ENCODE measurements at regions not wholly inside any gene's neighbourhood (a gene's known extent, or its start where the extent isn't known, plus 50 kb on each side); places are given as distances from the start of the nearest gene placed in this dataset.

DNA sequence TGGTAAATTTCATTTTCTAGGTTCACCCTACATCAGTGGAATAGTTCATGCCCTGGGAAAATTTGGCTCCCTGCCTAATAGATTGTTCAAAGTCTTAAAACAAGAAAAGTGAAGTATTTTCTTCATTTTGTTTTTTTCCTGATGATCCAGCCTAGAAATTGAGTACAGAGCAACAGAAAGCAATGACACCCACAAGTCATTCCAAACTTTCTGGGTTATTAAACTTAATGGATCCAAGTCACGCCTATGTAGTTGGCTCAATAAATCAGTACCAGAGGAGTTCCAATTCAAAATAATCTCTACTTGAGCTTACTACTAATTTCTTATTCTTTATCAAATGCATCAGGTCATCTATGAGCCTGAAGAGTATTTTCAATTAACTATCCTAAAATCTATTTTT, 937.6 kb upstream of the SLIT2 start:
- in situ Hi-C loops (cut with HindIII; ENCODE audit: extremely low pct_ligation_motif_present, low pct_unique_long_range_greater_than_20kb) (no loop called here), intact Hi-C loops (cut with micrococcal nuclease; ENCODE audit: unreplicated experiment) (no loop called here)
- Histone ChIP-seq H3K9ac (ENCODE audit: insufficient read depth, low read depth, low read length) (no peak overlapping the region), H3K4me3 (replicated peaks in 1 of 3; ENCODE audit: insufficient read depth in 1 of 3, low read depth in 2 of 3, low read length in 3 of 3) (no peak overlapping the region), H3K9me3 (ENCODE audit: low read length) (peaks cover 88% of the 10 kb centered on the region), H3K27me3 (ENCODE audit: control insufficient read depth in 1 of 2, insufficient read depth in 2 of 2, low read length in 2 of 2) (no peaks in the 10 kb centered on the region), H3K4me2 (ENCODE audit: low read depth, low read length) (no peak overlapping the region), H4K20me1 (ENCODE audit: insufficient read depth, low read length) (no peaks in the 10 kb centered on the region), H3K27ac (ENCODE audit: extremely low read length, insufficient read depth, low read length) (no peak overlapping the region), H2AFZ (ENCODE audit: low read length) (no peak overlapping the region), H3K36me3 (replicated peaks in 1 of 2; ENCODE audit: control insufficient read depth in 1 of 2, insufficient read depth in 2 of 2, low read length in 2 of 2) (no peaks in the 10 kb centered on the region), H3K4me1 (ENCODE audit: insufficient read depth, low read length) (no peaks in the 10 kb centered on the region), H3K79me2 (ENCODE audit: insufficient read depth, low read length) (no peaks in the 10 kb centered on the region)
- TF ChIP-seq ZNF784 (CRISPR knock-in tag; IDR thresholded peaks at IDR 0.05; ENCODE audit: borderline replicate concordance) (no peak), ZNF451 (CRISPR knock-in tag; IDR thresholded peaks at IDR 0.05) (no peak), ISX (CRISPR knock-in tag; conservative IDR thresholded peaks at IDR 0.05) (no peak), HHEX (CRISPR knock-in tag; IDR thresholded peaks at IDR 0.05) (no peak), KDM1A (CRISPR knock-in tag; IDR thresholded peaks at IDR 0.05) (no peak), ZFP37 (CRISPR knock-in tag; IDR thresholded peaks at IDR 0.05; ENCODE audit: borderline replicate concordance) (no peak), MAF1 (CRISPR knock-in tag; IDR thresholded peaks at IDR 0.05; ENCODE audit: borderline replicate concordance) (no peak), ZNF670 (CRISPR knock-in tag; IDR thresholded peaks at IDR 0.05; ENCODE audit: borderline replicate concordance) (no peak), ZNF441 (CRISPR knock-in tag; IDR thresholded peaks at IDR 0.05; ENCODE audit: borderline replicate concordance) (no peak), ZNF703 (CRISPR knock-in tag; IDR thresholded peaks at IDR 0.05; ENCODE audit: borderline replicate concordance) (no peak), NR2F2 (IDR thresholded peaks at IDR 0.05; ENCODE audit: borderline replicate concordance, low read depth) (no peak)
- DNase-seq (ENCODE audit: low spot score) (no peak), FAIRE-seq (no peak), ATAC-seq (no peak)
- no TSS peak for BruUV-seq (replicated peaks)
- CTCF ChIA-PET (ENCODE audit: low intra/inter-chr PET ratio, low total read pairs), result no interaction called here
- whole genome bisulfite sequencing (ENCODE audit: low lambda C conversion rate), result 0% methylated on average over 1 of the region's 1 CpG
- POLR2A ChIA-PET, result no interaction called here

Measured in HepG2 (cell line).